ENCODE measurements at regions not wholly inside any gene's neighbourhood (a gene's known extent, or its start where the extent isn't known, plus 50 kb on each side); places are given as distances from the start of the nearest gene placed in this dataset.

DNA sequence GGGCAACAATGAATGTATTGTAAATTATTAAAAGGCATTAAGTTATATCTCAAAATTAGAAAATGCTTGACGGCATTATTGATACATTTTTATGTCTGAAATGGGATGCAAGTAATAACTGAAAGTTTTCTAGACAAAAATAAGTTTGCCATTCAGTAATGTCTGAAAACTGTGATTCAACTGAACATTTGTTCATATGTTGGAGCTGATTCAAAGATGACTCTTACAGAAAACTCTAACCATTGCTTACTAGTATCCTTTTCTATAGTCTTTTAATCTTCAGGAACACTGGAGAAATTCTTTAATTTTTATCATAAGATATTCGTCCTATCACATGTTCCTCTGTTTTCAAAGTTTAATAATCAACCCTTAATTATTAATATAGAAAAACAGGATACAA is 71.1 kb upstream of the TFEC start:
- TF ChIP-seq, protein P1, sequence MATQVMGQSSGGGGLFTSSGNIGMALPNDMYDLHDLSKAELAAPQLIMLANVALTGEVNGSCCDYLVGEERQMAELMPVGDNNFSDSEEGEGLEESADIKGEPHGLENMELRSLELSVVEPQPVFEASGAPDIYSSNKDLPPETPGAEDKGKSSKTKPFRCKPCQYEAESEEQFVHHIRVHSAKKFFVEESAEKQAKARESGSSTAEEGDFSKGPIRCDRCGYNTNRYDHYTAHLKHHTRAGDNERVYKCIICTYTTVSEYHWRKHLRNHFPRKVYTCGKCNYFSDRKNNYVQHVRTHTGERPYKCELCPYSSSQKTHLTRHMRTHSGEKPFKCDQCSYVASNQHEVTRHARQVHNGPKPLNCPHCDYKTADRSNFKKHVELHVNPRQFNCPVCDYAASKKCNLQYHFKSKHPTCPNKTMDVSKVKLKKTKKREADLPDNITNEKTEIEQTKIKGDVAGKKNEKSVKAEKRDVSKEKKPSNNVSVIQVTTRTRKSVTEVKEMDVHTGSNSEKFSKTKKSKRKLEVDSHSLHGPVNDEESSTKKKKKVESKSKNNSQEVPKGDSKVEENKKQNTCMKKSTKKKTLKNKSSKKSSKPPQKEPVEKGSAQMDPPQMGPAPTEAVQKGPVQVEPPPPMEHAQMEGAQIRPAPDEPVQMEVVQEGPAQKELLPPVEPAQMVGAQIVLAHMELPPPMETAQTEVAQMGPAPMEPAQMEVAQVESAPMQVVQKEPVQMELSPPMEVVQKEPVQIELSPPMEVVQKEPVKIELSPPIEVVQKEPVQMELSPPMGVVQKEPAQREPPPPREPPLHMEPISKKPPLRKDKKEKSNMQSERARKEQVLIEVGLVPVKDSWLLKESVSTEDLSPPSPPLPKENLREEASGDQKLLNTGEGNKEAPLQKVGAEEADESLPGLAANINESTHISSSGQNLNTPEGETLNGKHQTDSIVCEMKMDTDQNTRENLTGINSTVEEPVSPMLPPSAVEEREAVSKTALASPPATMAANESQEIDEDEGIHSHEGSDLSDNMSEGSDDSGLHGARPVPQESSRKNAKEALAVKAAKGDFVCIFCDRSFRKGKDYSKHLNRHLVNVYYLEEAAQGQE (IDR thresholded peaks at IDR 0.05; ENCODE audit: insufficient read depth in 1 of 2, low read depth in 2 of 2, low read length in 2 of 2), result no peak
- TF ChIP-seq POLR2AphosphoS5 (IDR thresholded peaks at IDR 0.05; ENCODE audit: low read depth, low read length), result no peak
- no peak for TF ChIP-seq SIN3A (IDR thresholded peaks at IDR 0.05; ENCODE audit: borderline replicate concordance, insufficient read depth, low read length)
